BE2C (cell line): ENCODE measurements at regions not wholly inside any gene's neighbourhood (a gene's known extent, or its start where the extent isn't known, plus 50 kb on each side); places are given as distances from the start of the nearest gene placed in this dataset.

Experiments
- DNase-seq: peaks from one replicate; pipeline ENCODE4 v3.0.0-alpha.2; 2020
- H3K27me3 ChIP-seq: fragments of 250-450 bp; sonication (Bioruptor Pico); 2 replicates; pipeline ENCODE4 v1.5.1; 2020; ENCODE audit warnings: mild to moderate bottlenecking
- H3K36me3 ChIP-seq: fragments of 250-450 bp; sonication (Bioruptor Pico); 2 replicates; pipeline ENCODE4 v1.5.1; 2020; ENCODE audit warnings: mild to moderate bottlenecking
- H3K4me1 ChIP-seq: fragments of 250-450 bp; sonication (Bioruptor Pico); 2 replicates; pipeline ENCODE4 v1.5.1; 2020
- H3K4me3 ChIP-seq: 2 replicates; pipeline ENCODE4 v1.5.1; 2011; ENCODE audit warnings: low read depth, low read length
- H3K9me3 ChIP-seq: fragments of 250-450 bp; sonication (Bioruptor Pico); 2 replicates; pipeline ENCODE4 v1.5.1; 2020
- TF ChIP-seq, protein P1 (sequence below): IDR thresholded peaks from 2 replicates; pipeline ENCODE4 v1.5.1; 2012; ENCODE audit warnings: mild to moderate bottlenecking, low read depth, low read length

DNA sequence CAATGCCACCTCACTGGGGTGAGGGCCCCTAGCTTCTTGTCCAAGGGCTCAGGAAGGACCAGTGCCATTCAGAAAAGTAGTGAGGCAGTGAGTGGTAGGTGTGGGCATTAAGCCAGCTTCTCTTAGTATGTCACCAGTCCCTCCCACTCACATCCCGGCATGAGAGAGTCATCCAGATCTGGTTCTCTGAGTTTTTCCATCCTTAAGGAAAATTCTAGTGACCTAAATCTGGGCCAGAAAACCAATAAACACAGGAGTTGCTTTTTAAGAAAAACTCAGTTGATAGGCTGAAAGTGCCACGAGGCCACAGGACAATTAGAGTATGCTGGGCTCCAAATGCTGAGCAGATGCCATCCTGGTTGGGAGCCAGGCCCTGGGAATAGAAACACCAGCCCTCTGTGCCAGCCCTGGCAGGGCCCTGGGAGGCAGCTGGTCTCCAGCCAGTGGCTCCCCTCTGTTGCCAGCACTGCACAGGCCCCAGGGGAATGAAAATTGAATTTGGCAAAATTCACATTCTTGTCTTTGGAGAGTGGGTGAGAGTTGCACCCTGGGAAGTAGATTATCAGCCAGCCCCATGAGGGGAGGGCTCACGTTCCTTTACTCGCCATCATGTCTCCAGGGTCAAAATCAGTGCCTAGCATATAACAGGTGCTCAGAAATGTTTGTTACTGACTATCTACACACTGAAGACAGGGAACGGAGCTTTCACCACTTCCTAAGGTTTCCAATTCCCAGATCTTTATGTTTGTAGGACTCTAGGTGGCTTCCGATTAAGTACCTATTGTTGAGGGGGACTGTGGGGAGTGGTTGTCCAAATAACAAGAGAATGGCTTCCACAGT, 52.8 kb downstream of the FAM43A start:
- H3K36me3 ChIP-seq = no peaks in the 10 kb centered on the region
- DNase-seq = peak; percentile 61
- H3K4me1 ChIP-seq = peaks cover 7% of the 10 kb centered on the region; the same call in 1 of the 2 replicates
- TF ChIP-seq, protein P1, sequence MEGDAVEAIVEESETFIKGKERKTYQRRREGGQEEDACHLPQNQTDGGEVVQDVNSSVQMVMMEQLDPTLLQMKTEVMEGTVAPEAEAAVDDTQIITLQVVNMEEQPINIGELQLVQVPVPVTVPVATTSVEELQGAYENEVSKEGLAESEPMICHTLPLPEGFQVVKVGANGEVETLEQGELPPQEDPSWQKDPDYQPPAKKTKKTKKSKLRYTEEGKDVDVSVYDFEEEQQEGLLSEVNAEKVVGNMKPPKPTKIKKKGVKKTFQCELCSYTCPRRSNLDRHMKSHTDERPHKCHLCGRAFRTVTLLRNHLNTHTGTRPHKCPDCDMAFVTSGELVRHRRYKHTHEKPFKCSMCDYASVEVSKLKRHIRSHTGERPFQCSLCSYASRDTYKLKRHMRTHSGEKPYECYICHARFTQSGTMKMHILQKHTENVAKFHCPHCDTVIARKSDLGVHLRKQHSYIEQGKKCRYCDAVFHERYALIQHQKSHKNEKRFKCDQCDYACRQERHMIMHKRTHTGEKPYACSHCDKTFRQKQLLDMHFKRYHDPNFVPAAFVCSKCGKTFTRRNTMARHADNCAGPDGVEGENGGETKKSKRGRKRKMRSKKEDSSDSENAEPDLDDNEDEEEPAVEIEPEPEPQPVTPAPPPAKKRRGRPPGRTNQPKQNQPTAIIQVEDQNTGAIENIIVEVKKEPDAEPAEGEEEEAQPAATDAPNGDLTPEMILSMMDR = no peak
- H3K9me3 ChIP-seq = no peaks in the 10 kb centered on the region
- H3K27me3 ChIP-seq = no peaks in the 10 kb centered on the region
- no peak overlapping the region for H3K4me3 ChIP-seq

- no peaks in the 10 kb centered on the region for H3K27me3 ChIP-seq
- H3K9me3 ChIP-seq = no peaks in the 10 kb centered on the region
- H3K36me3 ChIP-seq = no peaks in the 10 kb centered on the region
- TF ChIP-seq, protein P1 = no peak
- H3K4me1 ChIP-seq = peaks cover 10% of the 10 kb centered on the region; the same call in 1 of the 2 replicates
- no peak for DNase-seq
- no peak overlapping the region for H3K4me3 ChIP-seq
Measured at GRCh38 chr3:194739498-194740284, 54.0 kb downstream of the FAM43A start.

GRCh38 chr3:194740859-194741491, 55.3 kb downstream of the FAM43A start:
- no peaks in the 10 kb centered on the region for H3K36me3 ChIP-seq
- peaks cover 10% of the 10 kb centered on the region for H3K4me1 ChIP-seq
- TF ChIP-seq, protein P1 = no peak
- no peaks in the 10 kb centered on the region for H3K9me3 ChIP-seq
- DNase-seq = no peak
- H3K27me3 ChIP-seq = no peaks in the 10 kb centered on the region
- H3K4me3 ChIP-seq = no peak overlapping the region

GRCh38 chr3:194741916-194742315, 56.2 kb downstream of the FAM43A start:
- peaks cover 10% of the 10 kb centered on the region for H3K4me1 ChIP-seq
- no peaks in the 10 kb centered on the region for H3K36me3 ChIP-seq
- H3K27me3 ChIP-seq = no peaks in the 10 kb centered on the region
- H3K4me3 ChIP-seq = no peak overlapping the region
- no peaks in the 10 kb centered on the region for H3K9me3 ChIP-seq
- TF ChIP-seq, protein P1 = no peak
- no peak for DNase-seq

GRCh38 chr3:194744826-194745225, 59.1 kb downstream of the FAM43A start:
- no peak overlapping the region for H3K4me3 ChIP-seq
- no peaks in the 10 kb centered on the region for H3K36me3 ChIP-seq
- no peaks in the 10 kb centered on the region for H3K27me3 ChIP-seq
- no peaks in the 10 kb centered on the region for H3K9me3 ChIP-seq
- peaks cover 7% of the 10 kb centered on the region for H3K4me1 ChIP-seq
- TF ChIP-seq, protein P1 = no peak
- DNase-seq = no peak
